ENCODE measurements at regions not wholly inside any gene's neighbourhood (a gene's known extent, or its start where the extent isn't known, plus 50 kb on each side); places are given as distances from the start of the nearest gene placed in this dataset.

GRCh38 chr2:15869396-15869795, 71.0 kb upstream of the MYCN start:
- CTCF ChIA-PET (ENCODE audit: partially characterized antibody) = interaction anchor here (0.6 to 2.0 kb wide), 3 partner anchors 8 to 41 kb away, joined by 3 to 10 read pairs (median 4); no protein-coding TSS in a partner anchor
- no peak overlapping the region for H4K91ac ChIP-seq (replicated peaks; ENCODE audit: insufficient read length, low read length)
- FAIRE-seq = no peak
- no peak overlapping the region for H3K23ac ChIP-seq (ENCODE audit: insufficient read length)
- H3K56ac ChIP-seq (replicated peaks; ENCODE audit: insufficient read length, low read depth, low read length) = no peak overlapping the region
- H2BK15ac ChIP-seq (ENCODE audit: low read length) = no peak overlapping the region
- 91% methylated on average over 3 of the region's 3 CpGs; no CpG with 5 or more reads in 1 of the 2 experiments for WGBS, 2 experiments (ENCODE audit: extremely low coverage in 1 of 2, insufficient coverage in 1 of 2, insufficient read length in 1 of 2, insufficient replicate concordance in 2 of 2, low coverage in 1 of 2, low lambda C conversion rate in 2 of 2, missing lambda C conversion rate in 1 of 2)
- H3K27ac ChIP-seq (ENCODE audit: low read depth, low read length) = no peak overlapping the region
- no peaks in the 10 kb centered on the region for H3K23me2 ChIP-seq (ENCODE audit: low read depth, low read length)
- no peak overlapping the region for H3K14ac ChIP-seq (ENCODE audit: insufficient read length)
- H3K9ac ChIP-seq (replicated peaks in 1 of 4; ENCODE audit: extremely low read depth in 1 of 4, low read depth in 3 of 4, low read length in 3 of 4) = no peak overlapping the region
- H3K27me3 ChIP-seq (replicated peaks in 1 of 4; ENCODE audit: control insufficient read depth in 3 of 4, extremely low read depth in 1 of 4, insufficient read depth in 3 of 4, low read length in 3 of 4) = no peaks in the 10 kb centered on the region
- no peak overlapping the region for H2AFZ ChIP-seq (ENCODE audit: low read length)
- no peaks in the 10 kb centered on the region for H3K36me3 ChIP-seq (ENCODE audit: control insufficient read depth in 2 of 4, insufficient read depth in 4 of 4, low read length in 3 of 4)
- no peak overlapping the region for H2BK20ac ChIP-seq (ENCODE audit: low read length)
- no peak overlapping the region for H3K4ac ChIP-seq (replicated peaks; ENCODE audit: insufficient read length, low read depth, low read length)
- no peak overlapping the region for H3K4me2 ChIP-seq (ENCODE audit: insufficient read depth in 1 of 2, low read depth in 2 of 2, low read length in 2 of 2)
- no peak overlapping the region for H3K18ac ChIP-seq (ENCODE audit: extremely low read depth, low read length)
- no peak overlapping the region for H2BK12ac ChIP-seq (ENCODE audit: low read depth, low read length)
- H2BK5ac ChIP-seq (ENCODE audit: low read depth, low read length) = no peak overlapping the region
- H2AK5ac ChIP-seq (ENCODE audit: low read depth, low read length) = no peak overlapping the region
- no peak overlapping the region for H2BK120ac ChIP-seq (replicated peaks; ENCODE audit: low read depth, low read length)
- H3K4me3 ChIP-seq (ENCODE audit: extremely low read depth in 1 of 4, insufficient read depth in 2 of 4, low read depth in 3 of 4, low read length in 4 of 4) = no peak overlapping the region
- H3K4me1 ChIP-seq (replicated peaks in 1 of 4; ENCODE audit: control insufficient read depth in 3 of 4, insufficient read depth in 4 of 4, low read length in 3 of 4) = no peaks in the 10 kb centered on the region
- POLR2A ChIA-PET (ENCODE audit: partially characterized antibody) = no interaction called here
- no peaks in the 10 kb centered on the region for H4K20me1 ChIP-seq (replicated peaks in 1 of 2; ENCODE audit: control insufficient read depth in 1 of 2, insufficient read depth in 2 of 2, low read length in 2 of 2)
- no peak overlapping the region for H4K5ac ChIP-seq (ENCODE audit: insufficient read length, low read depth, low read length)
- peaks cover 0 to 5% of the 10 kb centered on the region in 2 experiments; a peak in 1 of 4 replicates for H3K9me3 ChIP-seq (ENCODE audit: insufficient read depth in 2 of 2, low read depth in 1 of 2, low read length in 1 of 2)
- H4K8ac ChIP-seq (ENCODE audit: extremely low read depth, insufficient read depth, low read length) = no peak overlapping the region
- H3K79me2 ChIP-seq (ENCODE audit: control insufficient read depth in 1 of 2, insufficient read depth in 2 of 2, low read length in 2 of 2) = no peaks in the 10 kb centered on the region
- DNase-seq (ENCODE audit: low read depth in 1 of 2, low spot score in 2 of 2) = no peak
- TF ChIP-seq RNF2 (IDR thresholded peaks at IDR 0.05; ENCODE audit: borderline replicate concordance, low read depth, low read length, missing control alignments, poor library complexity, severe bottlenecking) (no peak), POLR2A (IDR thresholded peaks at IDR 0.05; ENCODE audit: control extremely low read depth in 1 of 2, low read depth in 2 of 2, low read length in 2 of 2) (no peak), ASH2L (IDR thresholded peaks at IDR 0.05; ENCODE audit: low read length) (no peak), CHD2 (IDR thresholded peaks at IDR 0.05; ENCODE audit: low read length) (no peak), YY1 (IDR thresholded peaks at IDR 0.05; ENCODE audit: low read depth, low read length) (no peak), SP2 (IDR thresholded peaks at IDR 0.05; ENCODE audit: low read length) (no peak)
- no peaks in the 10 kb centered on the region for H3K79me1 ChIP-seq (ENCODE audit: low read depth, low read length)
